GM18502 (cell line): ENCODE measurements at regions not wholly inside any gene's neighbourhood (a gene's known extent, or its start where the extent isn't known, plus 50 kb on each side); places are given as distances from the start of the nearest gene placed in this dataset.
"Not testable (repeated sequence)": the region's sequence is repeated elsewhere in the genome, so short reads cannot be mapped to it uniquely, and the experiment has no call there.

ENCODE experiments used
- ATAC-seq: cut with Tn5 transposase; IDR thresholded peaks from one replicate; pipeline ENCODE4 v1.9.1; 2021; ENCODE audit warnings: mild to moderate bottlenecking; ENCODE audit not compliant: unreplicated experiment, poor library complexity

DNA sequence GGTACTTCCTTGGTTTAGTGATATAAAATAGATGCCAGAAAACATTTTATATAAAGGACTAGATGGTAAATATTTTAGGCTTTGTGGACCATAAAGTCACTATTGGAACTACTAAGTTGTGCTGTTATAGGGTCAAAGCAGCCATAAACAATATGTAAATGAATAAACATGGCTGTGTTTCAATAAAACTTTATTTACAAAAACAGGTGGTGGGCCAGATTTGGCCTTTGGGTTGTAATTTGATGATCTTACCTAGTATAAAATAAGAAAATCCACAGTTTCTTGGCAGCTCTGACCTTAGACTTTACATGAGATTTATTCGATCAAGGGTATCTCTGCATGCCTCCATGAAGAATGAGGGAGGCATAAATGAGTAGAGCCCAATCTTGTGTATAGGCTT lies 232.0 kb upstream of the PCDH9 start:
- ATAC-seq: no peak

- ATAC-seq: not testable (repeated sequence)
These were observed 222.4 kb upstream of the PCDH9 start for GRCh38 chr13:67452526-67452925.

DNA sequence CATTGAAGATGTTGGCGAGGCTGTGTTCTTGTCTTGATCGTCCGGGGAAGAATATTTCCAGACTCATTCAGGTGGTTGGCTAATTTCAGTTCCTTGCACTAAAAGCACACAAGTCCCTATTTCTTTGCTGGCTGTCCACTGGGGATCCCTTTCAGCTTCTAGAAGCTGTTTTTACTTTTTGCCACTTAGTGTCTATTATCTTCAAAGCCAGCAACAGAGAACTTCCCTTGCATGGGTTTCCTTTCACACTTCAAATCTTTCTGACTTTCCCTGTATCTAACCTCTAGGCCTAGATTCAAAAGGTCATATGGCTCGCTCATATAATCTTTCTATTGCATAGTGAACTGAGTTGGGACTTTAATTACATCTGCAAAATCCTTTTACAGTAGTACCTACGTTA lies 215.3 kb upstream of the PCDH9 start:
- ATAC-seq: no peak

DNA sequence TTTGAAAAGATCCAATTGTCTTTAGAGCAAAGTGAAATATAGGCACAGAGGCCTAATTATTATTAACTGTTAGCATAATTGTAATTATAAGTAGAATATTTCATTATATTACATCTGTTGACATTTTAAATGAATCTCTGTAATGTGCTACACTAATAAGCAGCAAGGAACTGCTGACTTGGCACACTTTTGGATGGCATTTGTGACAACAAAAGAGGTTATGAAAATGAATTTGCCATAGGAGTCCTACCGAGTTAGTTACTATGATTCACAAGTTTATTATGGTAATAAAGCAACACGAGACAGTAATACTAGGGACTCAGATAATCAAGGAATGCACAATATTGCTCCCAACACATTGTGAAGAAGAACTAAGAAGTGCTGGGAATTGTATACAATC lies 213.8 kb upstream of the PCDH9 start:
- no peak for ATAC-seq

DNA sequence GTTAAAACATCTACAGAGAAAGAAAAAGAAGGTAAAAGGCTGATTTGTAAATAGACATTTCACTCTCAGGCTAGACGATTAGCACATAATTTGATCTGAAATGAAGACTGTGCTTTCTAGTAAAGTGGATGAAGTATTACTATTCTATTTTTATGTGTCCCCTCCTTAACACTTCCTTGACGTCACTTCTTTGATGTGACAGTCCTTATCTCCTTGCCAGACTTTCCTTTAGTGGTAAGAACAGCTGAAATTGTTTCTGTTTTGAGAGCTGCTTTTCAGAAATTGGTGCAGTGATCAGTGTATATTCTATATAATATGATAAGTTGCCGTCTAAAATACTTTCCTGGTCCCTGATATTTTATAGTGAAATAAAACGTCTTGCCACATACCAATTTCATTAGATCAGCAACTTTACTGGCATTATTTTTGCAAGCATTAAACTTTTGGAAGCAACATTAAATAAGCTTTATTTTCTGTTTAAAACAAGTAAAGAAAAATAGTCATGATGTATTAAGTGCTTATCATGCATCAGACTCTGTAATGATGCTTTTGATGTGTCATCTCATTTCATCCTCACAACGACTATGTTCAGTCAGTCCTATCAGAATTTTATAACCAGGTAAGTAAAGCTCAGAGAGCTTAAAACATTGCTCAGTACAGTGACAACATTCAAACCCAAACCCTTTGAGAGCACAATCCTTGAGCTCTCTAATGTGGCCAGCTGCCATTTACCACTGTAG lies 210.3 kb upstream of the PCDH9 start:
- ATAC-seq: no peak

DNA sequence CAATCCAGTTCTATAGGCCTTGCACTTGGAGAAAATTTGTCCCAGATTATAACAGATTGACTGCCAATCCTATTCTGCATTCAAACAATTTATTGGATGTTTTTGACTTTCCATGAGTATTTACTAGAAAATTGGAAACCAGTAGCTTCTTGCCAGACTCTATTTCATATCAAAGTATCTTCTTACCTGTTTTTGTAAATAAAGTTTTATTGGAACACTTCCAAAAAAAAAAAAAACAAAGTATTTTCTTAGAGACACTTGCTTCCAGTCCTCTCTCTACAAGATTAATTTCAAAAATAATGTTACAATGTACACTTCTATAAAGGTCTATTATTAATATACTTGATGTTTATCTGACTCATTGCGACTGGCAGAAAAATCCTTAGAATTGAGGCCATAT lies 209.2 kb upstream of the PCDH9 start:
- no peak for ATAC-seq

- ATAC-seq: no peak
These were observed 208.3 kb upstream of the PCDH9 start for GRCh38 chr13:67438465-67438864.

DNA sequence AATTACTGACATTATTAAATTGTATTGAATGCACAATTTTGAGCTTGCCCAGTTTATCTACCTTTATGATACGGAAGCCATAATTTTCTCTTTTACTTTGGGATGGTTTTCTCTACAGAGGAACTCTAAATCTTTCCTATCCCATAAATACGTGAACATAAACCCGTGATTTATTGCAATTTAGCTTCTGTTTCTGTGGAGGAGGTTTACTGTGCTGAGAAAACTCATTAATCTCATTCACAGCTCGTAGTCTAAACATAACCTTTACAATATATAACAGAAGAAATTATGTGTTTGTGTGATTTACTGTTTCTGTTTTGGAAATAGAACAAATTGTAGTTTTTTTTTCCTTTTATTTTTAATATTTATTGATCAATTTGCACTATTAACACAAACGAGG lies 207.1 kb upstream of the PCDH9 start:
- no peak for ATAC-seq

DNA sequence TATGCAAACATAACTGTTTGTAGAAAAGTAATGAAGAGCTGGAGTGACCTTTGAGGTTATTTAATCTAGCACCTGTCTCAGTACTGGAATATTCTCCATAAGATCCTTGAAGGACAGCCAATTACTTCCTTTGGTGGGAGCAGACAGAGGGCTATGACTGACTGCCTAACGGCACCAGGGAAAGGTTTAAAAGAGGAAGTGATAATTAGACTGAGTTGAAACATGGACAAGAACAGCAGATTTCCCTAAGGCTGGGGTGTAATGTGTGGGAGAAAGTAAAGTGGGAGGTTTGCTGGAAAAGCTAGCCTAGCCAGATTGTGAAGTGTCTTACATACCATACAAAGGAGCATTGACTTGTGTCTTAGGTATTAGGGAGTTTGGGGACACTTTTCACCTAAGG lies 191.3 kb upstream of the PCDH9 start:
- no peak for ATAC-seq

- peak; percentile 91 for ATAC-seq
These were observed 186.2 kb upstream of the PCDH9 start for GRCh38 chr13:67416047-67416925.

- ATAC-seq: no peak
These were observed 180.5 kb upstream of the PCDH9 start for GRCh38 chr13:67410645-67411044.

DNA sequence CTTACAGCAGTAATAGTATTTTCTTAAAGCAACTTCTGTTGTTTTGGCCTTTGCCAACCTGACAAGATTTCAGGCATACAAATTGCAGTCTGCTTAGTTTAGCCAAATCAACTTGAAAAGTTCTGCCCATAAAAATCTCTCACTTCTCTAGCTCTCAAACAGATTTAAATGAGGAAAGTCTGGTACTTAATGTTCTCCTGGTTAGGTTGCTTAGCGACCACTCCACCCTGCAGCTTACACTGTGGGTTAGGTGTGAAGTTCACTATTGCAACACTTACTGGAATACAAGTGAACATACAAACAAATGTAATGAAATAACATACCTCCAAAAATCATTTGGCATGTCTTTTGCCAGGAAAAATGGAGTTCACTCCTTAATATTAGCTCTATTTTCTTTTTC lies 178.7 kb upstream of the PCDH9 start:
- ATAC-seq: no peak

- ATAC-seq: no peak
These were observed 172.4 kb upstream of the PCDH9 start for GRCh38 chr13:67402546-67402945.

- no peak for ATAC-seq
These were observed 165.4 kb upstream of the PCDH9 start for GRCh38 chr13:67395577-67395976.

GRCh38 chr13:67392014-67392413 lies 161.9 kb upstream of the PCDH9 start:
- ATAC-seq: no peak

GRCh38 chr13:67390462-67391086 lies 160.4 kb upstream of the PCDH9 start:
- no peak for ATAC-seq

GRCh38 chr13:67389171-67389570 lies 159.0 kb upstream of the PCDH9 start:
- ATAC-seq: no peak

GRCh38 chr13:67383109-67383757 lies 153.1 kb upstream of the PCDH9 start:
- ATAC-seq: not testable (repeated sequence)

GRCh38 chr13:67377919-67378318 lies 147.8 kb upstream of the PCDH9 start:
- no peak for ATAC-seq

DNA sequence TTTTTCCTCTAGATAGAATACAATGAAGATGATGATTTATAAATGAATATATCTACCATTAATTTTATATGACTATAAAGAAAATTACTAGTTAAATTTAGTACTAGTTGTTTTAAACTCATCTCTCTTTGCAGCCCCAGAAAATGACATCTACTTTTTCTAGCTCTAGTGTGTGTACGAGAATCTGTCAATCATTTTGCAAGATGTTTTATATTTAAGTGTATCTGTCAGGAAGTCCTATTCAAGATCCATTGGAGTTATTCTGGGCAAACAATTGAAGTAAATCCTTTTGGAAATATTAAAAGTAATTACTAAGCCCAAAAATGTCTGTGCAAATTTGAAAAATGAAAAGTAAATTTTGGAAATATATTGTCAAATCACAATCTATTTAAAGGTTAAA lies 144.3 kb upstream of the PCDH9 start:
- ATAC-seq: no peak
